H1 (cell line): ENCODE measurements at regions not wholly inside any gene's neighbourhood (a gene's known extent, or its start where the extent isn't known, plus 50 kb on each side); places are given as distances from the start of the nearest gene placed in this dataset.

Experiments
- CTCF ChIA-PET: fragments of 300-600 bp; sonication (Branson Sonifier 250); formaldehyde crosslinking; loops from one replicate; lab custom pipeline; 2021; ENCODE audit not compliant: partially characterized antibody; lab: Charles Lee
- POLR2A ChIA-PET: fragments of 300-600 bp; sonication (Branson Sonifier 250); formaldehyde crosslinking; loops from one replicate; lab custom pipeline; 2021; ENCODE audit warnings: inconsistent platforms; ENCODE audit not compliant: partially characterized antibody; lab: Charles Lee
- DNase-seq, 2 experiments: peaks; one replicate each; pipeline versions ENCODE4 v3.0.0 to v3.0.0-alpha.2; 2010 to 2022; ENCODE audit warnings: low spot score in 2 of 2, low read depth in 1 of 2, mixed read lengths in 1 of 2
- FAIRE-seq: peaks from 2 replicates; lab custom pipeline; 2011; peaks lifted over from hg19 to GRCh38; lab: Jason Lieb, UNC
- H2AFZ ChIP-seq: 2 replicates; pipeline ENCODE4 v1.8.1; 2012; ENCODE audit warnings: low read length, inconsistent platforms
- H2AK5ac ChIP-seq: 2 replicates; pipeline ENCODE4 v1.6.1; 2013; ENCODE audit warnings: low read depth, low read length
- H2BK120ac ChIP-seq: replicated peaks from 2 replicates; pipeline ENCODE3; 2013; ENCODE audit warnings: low read depth, low read length, inconsistent platforms
- H2BK12ac ChIP-seq: 2 replicates; pipeline ENCODE4 v1.6.1; 2013; ENCODE audit warnings: low read depth, low read length
- H2BK15ac ChIP-seq: 2 replicates; pipeline ENCODE4 v1.6.1; 2013; ENCODE audit warnings: low read length
- H2BK20ac ChIP-seq: 2 replicates; pipeline ENCODE4 v1.6.1; 2013; ENCODE audit warnings: low read length
- H2BK5ac ChIP-seq: 2 replicates; pipeline ENCODE4 v1.6.1; 2013; ENCODE audit warnings: low read depth, low read length
- H3K14ac ChIP-seq: 2 replicates; pipeline ENCODE4 v1.6.1; 2013; ENCODE audit warnings: inconsistent platforms; ENCODE audit not compliant: insufficient read length
- H3K18ac ChIP-seq: 2 replicates; pipeline ENCODE4 v1.6.1; 2013; ENCODE audit warnings: low read length; ENCODE audit errors: extremely low read depth
- H3K23ac ChIP-seq: 2 replicates; pipeline ENCODE4 v1.6.1; 2013; ENCODE audit warnings: inconsistent platforms; ENCODE audit not compliant: insufficient read length
- H3K23me2 ChIP-seq: 2 replicates; pipeline ENCODE4 v1.6.1; 2013; ENCODE audit warnings: low read depth, low read length
- H3K27ac ChIP-seq: 2 replicates; pipeline ENCODE4 v1.6.1; 2011; ENCODE audit warnings: low read depth, low read length, inconsistent platforms
- H3K27me3 ChIP-seq, 4 experiments: replicated peaks in 1 of 4; 1 replicate in 1 of 4; 2 replicates in 3 of 4; pipeline versions ENCODE4 v1.6.1 to v1.8.1; 2011 to 2013; ENCODE audit warnings: low read length in 3 of 4, mild to moderate bottlenecking in 3 of 4, inconsistent platforms in 2 of 4, mixed read lengths in 2 of 4, moderate library complexity in 1 of 4; ENCODE audit not compliant: control insufficient read depth in 3 of 4, insufficient read depth in 3 of 4; ENCODE audit errors: extremely low read depth in 1 of 4
- H3K36me3 ChIP-seq, 4 experiments: 2 replicates each; pipeline versions ENCODE4 v1.6.1 to v1.8.1; 2011 to 2013; ENCODE audit warnings: mild to moderate bottlenecking in 4 of 4, low read length in 3 of 4, moderate library complexity in 2 of 4, control low read depth in 1 of 4, inconsistent platforms in 1 of 4; ENCODE audit not compliant: insufficient read depth in 4 of 4, control insufficient read depth in 2 of 4
- H3K4ac ChIP-seq: replicated peaks from 2 replicates; pipeline ENCODE3; 2013; ENCODE audit warnings: low read length, low read depth, mixed read lengths, inconsistent platforms; ENCODE audit not compliant: insufficient read length
- H3K4me1 ChIP-seq, 4 experiments: replicated peaks in 1 of 4; 1 replicate in 1 of 4; 2 replicates in 3 of 4; pipeline versions ENCODE4 v1.6.1 to v1.8.1; 2011 to 2013; ENCODE audit warnings: low read length in 3 of 4, inconsistent platforms in 2 of 4, mixed read lengths in 1 of 4; ENCODE audit not compliant: insufficient read depth in 4 of 4, control insufficient read depth in 3 of 4
- H3K4me2 ChIP-seq, 2 experiments: 2 replicates each; pipeline versions ENCODE4 v1.6.1 to v1.8.1; 2011 to 2013; ENCODE audit warnings: low read depth in 2 of 2, low read length in 2 of 2, control low read depth in 1 of 2, inconsistent platforms in 1 of 2, mild to moderate bottlenecking in 1 of 2; ENCODE audit not compliant: insufficient read depth in 1 of 2
- H3K4me3 ChIP-seq, 4 experiments: fragments of 200-600, 300-600 bp in 1 of 4; sonication (generic), shearing (Covaris generic), sonication (Bioruptor Twin) in 1 of 4; 2 replicates each; pipeline versions ENCODE4 v1.5.1 to v1.8.1; 2011 to 2016; ENCODE audit warnings: low read length in 4 of 4, low read depth in 3 of 4, control low read depth in 2 of 4, inconsistent platforms in 2 of 4, mild to moderate bottlenecking in 2 of 4, mixed read lengths in 1 of 4, moderate library complexity in 1 of 4; ENCODE audit not compliant: insufficient read depth in 2 of 4; ENCODE audit errors: extremely low read depth in 1 of 4
- H3K56ac ChIP-seq: replicated peaks from 2 replicates; pipeline ENCODE3; 2013; ENCODE audit warnings: low read depth, mild to moderate bottlenecking, mixed read lengths, low read length, inconsistent platforms; ENCODE audit not compliant: insufficient read length
- H3K79me1 ChIP-seq: 2 replicates; pipeline ENCODE4 v1.6.1; 2013; ENCODE audit warnings: low read depth, low read length, control low read depth
- H3K79me2 ChIP-seq, 2 experiments: 2 replicates each; pipeline versions ENCODE4 v1.6.1 to v1.8.1; 2012 to 2013; ENCODE audit warnings: low read length in 2 of 2, mild to moderate bottlenecking in 2 of 2, inconsistent platforms in 1 of 2; ENCODE audit not compliant: insufficient read depth in 2 of 2, control insufficient read depth in 1 of 2
- H3K9ac ChIP-seq, 4 experiments: replicated peaks in 1 of 4; 1 replicate in 1 of 4; 2 replicates in 3 of 4; pipeline versions ENCODE4 v1.6.1 to v1.8.1; 2011 to 2013; ENCODE audit warnings: low read depth in 3 of 4, low read length in 3 of 4, control low read depth in 2 of 4, mild to moderate bottlenecking in 2 of 4, moderate library complexity in 2 of 4, inconsistent platforms in 1 of 4; ENCODE audit errors: extremely low read depth in 1 of 4
- H3K9me3 ChIP-seq, 2 experiments: 2 replicates each; pipeline versions ENCODE4 v1.6.1 to v1.8.1; 2012 to 2013; ENCODE audit warnings: mild to moderate bottlenecking in 2 of 2, moderate library complexity in 2 of 2, control low read depth in 1 of 2, inconsistent platforms in 1 of 2, low read depth in 1 of 2, low read length in 1 of 2, mixed read lengths in 1 of 2; ENCODE audit not compliant: insufficient read depth in 2 of 2
- H4K20me1 ChIP-seq, 2 experiments: replicated peaks in 1 of 2; 2 replicates each; pipeline versions ENCODE3 to v1.8.1; 2011 to 2013; ENCODE audit warnings: inconsistent platforms in 2 of 2, low read length in 2 of 2, mild to moderate bottlenecking in 1 of 2; ENCODE audit not compliant: insufficient read depth in 2 of 2, control insufficient read depth in 1 of 2
- H4K5ac ChIP-seq: 2 replicates; pipeline ENCODE4 v1.6.1; 2013; ENCODE audit warnings: low read length, low read depth, mixed read lengths, inconsistent platforms; ENCODE audit not compliant: insufficient read length
- H4K8ac ChIP-seq: 2 replicates; pipeline ENCODE4 v1.8.0; 2013; ENCODE audit warnings: mild to moderate bottlenecking, moderate library complexity, low read length, inconsistent platforms; ENCODE audit not compliant: insufficient read depth; ENCODE audit errors: extremely low read depth
- H4K91ac ChIP-seq: replicated peaks from 2 replicates; pipeline ENCODE3; 2013; ENCODE audit warnings: low read length, mixed read lengths, inconsistent platforms; ENCODE audit not compliant: insufficient read length
- CBX8 ChIP-seq: fragments of 300-800, 300-1000 bp; sonication (generic); IDR thresholded peaks from 2 replicates; pipeline ENCODE4 v1.7.1; 2016; ENCODE audit warnings: low read depth, low read length, borderline replicate concordance
- CREB1 ChIP-seq: IDR thresholded peaks from 2 replicates; pipeline ENCODE4 v1.6.1; 2012; ENCODE audit warnings: inconsistent platforms
- EZH2 ChIP-seq: fragments of 200-600 bp; sonication (generic); IDR thresholded peaks from 2 replicates; pipeline ENCODE4 v1.7.1; 2012; ENCODE audit warnings: low read depth, mild to moderate bottlenecking, moderate library complexity, low read length, inconsistent platforms; ENCODE audit not compliant: severe bottlenecking
- KDM4A ChIP-seq: IDR thresholded peaks from one replicate; pipeline ENCODE4 v1.7.1; 2012; ENCODE audit warnings: low read depth, mild to moderate bottlenecking, moderate library complexity, low read length, inconsistent platforms; ENCODE audit not compliant: severe bottlenecking
- NRF1 ChIP-seq: IDR thresholded peaks from 2 replicates; pipeline ENCODE4 v1.6.1; 2011; ENCODE audit warnings: mild to moderate bottlenecking, low read depth, low read length, improper control_type of control experiment
- RXRA ChIP-seq: IDR thresholded peaks from 2 replicates; pipeline ENCODE4 v1.6.1; 2011; ENCODE audit warnings: low read depth, mild to moderate bottlenecking, low read length, moderate library complexity; ENCODE audit not compliant: insufficient read depth
- TBP ChIP-seq: IDR thresholded peaks from 2 replicates; pipeline ENCODE4 v1.6.1; 2011; ENCODE audit warnings: low read depth, low read length, improper control_type of control experiment
- WGBS, 2 experiments: shearing (Covaris generic) in 1 of 2; methylation state at CpG; one replicate each; pipeline versions ENCODE4 v1.1.6 to v1.1.7; 2013 to 2015; ENCODE audit warnings: low lambda C conversion rate in 2 of 2, mixed read lengths in 2 of 2, inconsistent platforms in 1 of 2, low coverage in 1 of 2, missing lambda C conversion rate in 1 of 2; ENCODE audit not compliant: insufficient replicate concordance in 2 of 2, insufficient coverage in 1 of 2, insufficient read length in 1 of 2; ENCODE audit errors: extremely low coverage in 1 of 2, missing lambda C conversion rate in 1 of 2; 5-methylcytosine and 5-hydroxymethylcytosine counted together
- TF ChIP-seq, protein P1 (sequence below), 3 experiments: IDR thresholded peaks; 1 replicate in 2 of 3; 2 replicates in 1 of 3; pipeline versions ENCODE4 v1.5.1 to v1.6.1; 2011; ENCODE audit warnings: low read length in 3 of 3, mild to moderate bottlenecking in 3 of 3, inconsistent platforms in 2 of 3, low read depth in 1 of 3, moderate library complexity in 1 of 3; ENCODE audit not compliant: insufficient read depth in 1 of 3; ENCODE audit errors: control extremely low read depth in 1 of 3

DNA sequence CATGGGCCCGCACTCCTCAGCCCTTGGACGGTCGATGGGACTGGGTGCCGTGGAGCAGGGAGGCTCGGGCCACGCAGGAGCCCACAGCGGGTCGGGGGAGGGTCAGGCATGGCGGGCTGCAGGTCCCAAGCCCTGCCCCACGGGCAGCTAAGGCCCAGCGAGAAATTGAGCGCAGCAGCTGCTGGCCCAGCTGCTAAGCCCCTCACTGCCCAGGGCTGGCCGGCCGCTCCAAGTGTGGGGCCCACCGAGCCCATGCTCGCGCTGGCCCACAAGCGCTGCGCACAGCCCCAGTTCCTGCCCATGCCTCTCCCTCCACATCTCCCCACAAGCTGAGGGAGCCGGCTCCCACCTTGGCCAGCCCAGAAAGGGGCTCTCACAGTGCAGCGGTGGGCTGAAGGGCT, 259.4 kb downstream of the VGLL3 start:
- no peak for TF ChIP-seq EZH2
- no peak for TF ChIP-seq RXRA
- no peak for TF ChIP-seq TBP
- TF ChIP-seq, protein P1, sequence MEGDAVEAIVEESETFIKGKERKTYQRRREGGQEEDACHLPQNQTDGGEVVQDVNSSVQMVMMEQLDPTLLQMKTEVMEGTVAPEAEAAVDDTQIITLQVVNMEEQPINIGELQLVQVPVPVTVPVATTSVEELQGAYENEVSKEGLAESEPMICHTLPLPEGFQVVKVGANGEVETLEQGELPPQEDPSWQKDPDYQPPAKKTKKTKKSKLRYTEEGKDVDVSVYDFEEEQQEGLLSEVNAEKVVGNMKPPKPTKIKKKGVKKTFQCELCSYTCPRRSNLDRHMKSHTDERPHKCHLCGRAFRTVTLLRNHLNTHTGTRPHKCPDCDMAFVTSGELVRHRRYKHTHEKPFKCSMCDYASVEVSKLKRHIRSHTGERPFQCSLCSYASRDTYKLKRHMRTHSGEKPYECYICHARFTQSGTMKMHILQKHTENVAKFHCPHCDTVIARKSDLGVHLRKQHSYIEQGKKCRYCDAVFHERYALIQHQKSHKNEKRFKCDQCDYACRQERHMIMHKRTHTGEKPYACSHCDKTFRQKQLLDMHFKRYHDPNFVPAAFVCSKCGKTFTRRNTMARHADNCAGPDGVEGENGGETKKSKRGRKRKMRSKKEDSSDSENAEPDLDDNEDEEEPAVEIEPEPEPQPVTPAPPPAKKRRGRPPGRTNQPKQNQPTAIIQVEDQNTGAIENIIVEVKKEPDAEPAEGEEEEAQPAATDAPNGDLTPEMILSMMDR (IDR thresholded peaks at IDR 0.05; ENCODE audit: control extremely low read depth in 1 of 3, insufficient read depth in 1 of 3, low read depth in 1 of 3, low read length in 3 of 3): no peak
- TF ChIP-seq CBX8: no peak
- TF ChIP-seq NRF1: no peak
- no peak for TF ChIP-seq CREB1
- TF ChIP-seq KDM4A: no peak
- no peak overlapping the region for H2AFZ ChIP-seq
- H2BK12ac ChIP-seq: no peak overlapping the region
- no peak overlapping the region for H3K4ac ChIP-seq
- H2BK120ac ChIP-seq: no peak overlapping the region
- FAIRE-seq (no peak), DNase-seq (no peak)
- no peaks in the 10 kb centered on the region; a peak in 1 of 8 replicates for H3K36me3 ChIP-seq
- no peak overlapping the region for H2BK20ac ChIP-seq
- H3K23ac ChIP-seq: no peak overlapping the region
- H3K27ac ChIP-seq: no peak overlapping the region
- POLR2A ChIA-PET: no interaction called here
- H4K5ac ChIP-seq: no peak overlapping the region
- no peaks in the 10 kb centered on the region for H3K4me1 ChIP-seq
- H4K8ac ChIP-seq: no peak overlapping the region
- no peak overlapping the region for H4K91ac ChIP-seq
- no peak overlapping the region for H3K14ac ChIP-seq
- CTCF ChIA-PET: no interaction called here
- no peaks in the 10 kb centered on the region for H3K79me2 ChIP-seq
- no peaks in the 10 kb centered on the region for H3K23me2 ChIP-seq
- no peaks in the 10 kb centered on the region for H3K79me1 ChIP-seq
- no peak overlapping the region for H2BK5ac ChIP-seq
- no peak overlapping the region for H3K9ac ChIP-seq
- H3K18ac ChIP-seq: no peak overlapping the region
- 79% methylated on average over 13 of the region's 21 CpGs; no CpG with 5 or more reads in 1 of the 2 experiments for WGBS, 2 experiments
- H3K4me3 ChIP-seq: no peak overlapping the region
- H3K9me3 ChIP-seq: peaks cover 0 to 12% of the 10 kb centered on the region in 2 experiments; a peak in 1 of 4 replicates
- no peak overlapping the region for H2AK5ac ChIP-seq
- H3K4me2 ChIP-seq: no peak overlapping the region
- H3K27me3 ChIP-seq: no peaks in the 10 kb centered on the region
- H2BK15ac ChIP-seq: no peak overlapping the region
- no peaks in the 10 kb centered on the region for H4K20me1 ChIP-seq
- no peak overlapping the region for H3K56ac ChIP-seq
